Activated CD4-positive, alpha-beta T cell treated with anti-CD3 and anti-CD28 coated beads, Interleukin-2, Interleukin-6, amounts not matched to agents 100 ng/mL and 50 ng/mL, durations not matched to agents 16 hours and 8 hours (primary cell): ENCODE measurements at regions not wholly inside any gene's neighbourhood (a gene's known extent, or its start where the extent isn't known, plus 50 kb on each side); places are given as distances from the start of the nearest gene placed in this dataset.
"Not testable (repeated sequence)": the region's sequence is repeated elsewhere in the genome, so short reads cannot be mapped to it uniquely, and the experiment has no call there.

Experiments
- DNase-seq: peaks from one replicate; pipeline ENCODE4 v3.0.0-alpha.2; 2020

- DNase-seq: no peak
These were observed 230.8 kb upstream of the IRX4 start for GRCh38 chr5:2113348-2114131.

- DNase-seq: no peak
These were observed 229.7 kb upstream of the IRX4 start for GRCh38 chr5:2112173-2113025.

DNA sequence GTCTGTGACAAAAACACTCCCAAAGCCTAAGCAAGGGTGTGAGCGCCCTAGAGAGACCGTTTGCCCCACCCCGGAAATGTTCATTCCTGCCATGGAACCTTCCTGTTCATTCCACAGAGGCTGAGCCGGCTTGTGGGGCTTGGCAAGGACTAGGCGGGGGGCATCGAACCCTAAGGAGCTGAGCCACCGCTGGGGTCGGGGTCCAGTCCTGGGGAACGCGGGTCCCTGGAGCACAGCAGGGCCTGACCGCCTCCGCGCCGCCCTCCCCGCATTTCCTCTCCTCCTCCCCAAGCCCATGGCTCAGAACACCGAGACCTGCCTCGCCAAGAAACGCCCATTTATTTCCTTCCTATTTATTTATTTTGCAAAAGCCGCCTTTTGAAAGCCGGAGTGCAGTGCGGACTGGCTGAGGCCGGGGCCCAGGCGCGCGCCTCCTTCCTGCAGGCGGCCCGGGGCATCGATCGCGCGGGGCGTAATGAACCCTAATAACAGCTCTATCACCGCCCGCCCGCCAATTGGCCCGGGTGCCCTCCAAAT, 228.9 kb upstream of the IRX4 start:
- no peak for DNase-seq

DNA sequence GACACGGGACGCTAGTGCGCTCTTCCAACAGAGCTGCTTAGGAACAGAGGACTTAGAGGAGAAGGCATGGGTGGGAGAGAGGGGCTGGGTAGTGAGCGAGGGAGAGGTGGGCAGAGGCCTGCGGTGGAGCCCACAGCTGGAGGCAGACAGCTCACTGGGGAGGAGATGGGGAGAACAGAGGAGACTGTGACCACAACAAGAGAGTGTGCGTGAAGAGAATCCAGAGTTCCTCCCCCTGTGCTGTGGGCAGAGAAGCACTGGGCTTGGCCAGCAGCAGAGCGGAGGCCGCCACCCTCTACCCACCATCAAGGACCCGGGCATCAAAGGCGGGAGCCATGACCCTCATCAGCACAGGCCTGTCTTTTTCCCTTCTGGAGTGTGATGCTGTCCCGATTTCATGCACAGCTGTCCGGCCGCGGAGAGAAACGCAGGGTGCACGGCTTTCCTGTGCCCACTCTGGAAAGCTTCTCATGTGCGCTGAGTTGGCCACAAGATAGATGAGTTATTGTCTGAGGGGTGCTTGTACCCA, 228.3 kb upstream of the IRX4 start:
- DNase-seq: no peak

GRCh38 chr5:2110137-2110933, 227.6 kb upstream of the IRX4 start:
- no peak for DNase-seq

- DNase-seq: no peak
These were observed 226.8 kb upstream of the IRX4 start for GRCh38 chr5:2109566-2109965.

DNA sequence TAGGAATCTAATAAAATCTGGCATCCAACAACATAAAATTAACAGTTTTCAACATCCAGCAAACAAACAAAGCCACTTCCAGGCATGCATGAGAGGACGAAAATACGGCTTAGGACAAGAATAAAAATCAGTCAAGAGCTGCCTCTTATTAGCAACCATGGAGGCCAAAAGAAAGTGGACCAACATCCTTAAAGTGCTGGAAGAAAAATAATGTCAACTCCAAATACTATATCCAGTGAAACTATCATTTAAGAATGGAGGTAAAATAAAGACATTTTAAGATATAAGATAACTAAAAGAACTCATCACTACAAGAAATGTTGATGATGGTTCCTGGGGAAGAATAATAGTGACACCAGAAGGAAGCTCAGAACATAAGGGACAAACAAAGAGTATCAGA, 224.0 kb upstream of the IRX4 start:
- DNase-seq: no peak

GRCh38 chr5:2105141-2105540, 222.4 kb upstream of the IRX4 start:
- no peak for DNase-seq

DNA sequence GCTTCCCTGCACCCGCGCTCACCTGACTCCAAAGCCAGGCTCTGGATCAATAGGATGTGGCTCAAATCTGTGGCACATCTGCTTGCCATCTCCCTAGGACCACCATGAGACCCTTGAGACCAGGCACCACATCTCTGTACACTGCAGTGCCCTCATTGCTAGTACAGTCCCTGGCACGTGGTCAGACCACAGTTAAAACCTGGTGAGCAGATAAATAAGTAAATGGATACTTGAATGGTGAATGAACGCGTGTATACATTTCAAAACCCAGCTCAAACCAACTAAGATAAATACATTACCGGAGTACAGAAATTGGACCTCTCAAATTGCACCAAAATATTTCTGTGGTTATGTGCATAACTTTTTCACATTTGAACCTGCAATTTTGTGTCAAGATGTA, 221.2 kb upstream of the IRX4 start:
- DNase-seq: no peak

DNA sequence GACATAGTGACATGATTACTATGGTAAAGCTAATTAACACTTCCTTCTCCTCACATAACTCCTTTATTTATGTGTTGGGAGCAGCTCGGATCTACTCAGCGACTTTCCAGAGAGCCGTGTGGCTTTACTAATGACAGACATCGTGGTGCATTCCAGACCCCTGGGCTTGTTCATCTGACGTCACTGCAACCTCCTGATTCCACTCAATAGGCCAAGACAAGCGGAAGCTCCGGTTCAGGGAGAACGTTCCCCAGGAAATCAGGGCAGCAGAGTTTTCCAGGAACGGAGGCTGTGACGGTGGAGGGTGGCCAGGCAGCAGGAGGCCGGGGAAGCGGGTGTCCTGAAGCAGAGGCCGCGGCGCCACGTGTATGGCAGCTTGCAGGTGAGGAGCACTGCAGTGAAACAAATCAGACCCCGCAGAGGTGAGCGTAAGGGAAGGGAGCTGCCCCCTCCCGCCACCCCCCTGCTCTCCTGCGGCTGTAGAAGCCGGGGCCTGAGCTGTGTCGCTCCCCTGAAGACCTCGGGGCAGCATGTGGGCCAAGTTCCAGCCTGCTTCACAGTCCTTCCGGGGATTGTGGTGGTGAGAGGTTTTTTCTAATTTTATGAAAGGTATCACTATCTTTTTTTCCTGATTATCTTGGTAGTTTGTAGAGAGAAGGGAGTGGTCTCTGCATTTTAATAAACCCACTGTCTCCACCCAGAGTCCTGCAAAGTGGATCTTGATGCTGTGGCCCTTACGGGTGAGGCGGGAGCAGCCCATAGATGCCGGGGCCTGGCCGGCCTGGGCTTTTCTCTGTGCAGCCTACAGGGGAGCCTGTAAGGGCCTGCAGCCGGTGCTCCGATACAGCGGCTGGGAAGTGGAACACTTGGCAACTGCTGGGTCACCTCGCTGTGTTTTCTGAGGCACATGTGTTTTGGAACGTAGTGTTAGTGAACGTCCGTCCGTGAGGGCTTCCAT, 220.4 kb upstream of the IRX4 start:
- no peak for DNase-seq

DNA sequence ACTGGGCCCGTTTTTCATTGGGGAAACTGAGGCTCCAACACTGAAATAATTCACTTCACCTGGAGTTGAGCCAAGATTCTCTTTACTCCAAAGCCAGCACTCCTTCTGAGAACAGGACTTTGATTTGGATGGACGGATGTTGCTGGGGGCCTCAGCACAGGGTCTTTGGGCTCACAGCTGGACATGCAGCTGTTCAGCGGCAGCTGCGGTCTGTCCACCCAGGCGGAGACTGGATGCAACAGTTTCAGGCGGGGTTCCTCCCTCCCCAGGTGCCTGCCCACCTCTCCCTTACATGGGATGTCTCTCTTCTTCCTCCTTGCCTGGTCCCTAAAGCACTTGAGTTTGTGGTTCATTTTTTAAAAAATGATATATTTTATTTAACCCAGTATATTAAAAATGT, 219.0 kb upstream of the IRX4 start:
- no peak for DNase-seq

DNA sequence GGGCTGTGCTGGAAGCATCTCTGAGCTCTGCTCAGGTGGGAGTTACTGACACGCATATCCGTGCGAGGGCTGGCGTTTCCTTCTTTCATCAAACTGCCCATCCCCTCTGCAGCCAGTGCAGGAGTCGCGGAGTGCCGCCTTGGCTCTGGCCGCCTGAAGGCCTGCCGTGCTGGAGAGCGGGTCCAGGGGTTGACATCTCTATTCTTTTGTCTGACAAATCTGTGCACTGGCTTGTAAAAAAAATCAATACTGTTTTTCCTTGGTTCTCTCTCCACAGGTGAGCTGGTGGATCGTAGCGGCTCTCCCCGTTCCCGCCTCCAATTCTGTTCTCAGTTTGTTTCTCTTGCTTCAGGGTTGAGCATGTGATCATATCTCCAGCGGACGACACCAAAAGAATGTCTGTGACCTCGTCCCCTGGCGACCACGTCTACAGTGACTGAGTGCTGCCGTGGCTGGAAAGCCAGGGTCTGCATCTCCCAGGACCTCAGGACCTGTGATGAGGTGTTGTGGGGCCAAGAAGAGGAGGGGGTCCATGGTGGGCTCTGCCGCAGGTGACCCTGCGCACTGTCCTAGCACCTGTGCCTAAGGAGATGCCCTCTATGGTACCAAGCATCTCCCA, 214.3 kb upstream of the IRX4 start:
- DNase-seq: no peak

DNA sequence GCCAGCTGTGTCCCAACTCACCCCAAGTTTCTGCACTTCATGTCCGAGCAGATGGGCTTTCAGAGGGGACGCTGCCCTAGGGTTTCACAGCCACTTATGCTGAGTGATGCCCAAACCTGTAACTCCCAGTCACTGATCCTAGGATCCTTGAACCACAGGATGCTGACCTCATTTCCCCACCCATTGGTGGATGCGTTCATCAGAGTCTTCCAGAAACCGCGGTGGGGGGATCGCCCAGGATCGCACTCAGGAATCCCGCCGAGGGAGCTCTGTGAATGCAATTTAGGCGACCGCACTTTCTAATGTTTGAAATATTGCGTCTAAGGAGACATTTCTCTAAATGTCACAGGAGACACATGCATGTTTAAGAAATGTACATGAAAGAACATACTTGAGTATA, 212.3 kb upstream of the IRX4 start:
- DNase-seq: no peak

GRCh38 chr5:2094616-2094995, 211.9 kb upstream of the IRX4 start:
- no peak for DNase-seq

GRCh38 chr5:2093859-2094615, 211.3 kb upstream of the IRX4 start:
- DNase-seq: no peak

DNA sequence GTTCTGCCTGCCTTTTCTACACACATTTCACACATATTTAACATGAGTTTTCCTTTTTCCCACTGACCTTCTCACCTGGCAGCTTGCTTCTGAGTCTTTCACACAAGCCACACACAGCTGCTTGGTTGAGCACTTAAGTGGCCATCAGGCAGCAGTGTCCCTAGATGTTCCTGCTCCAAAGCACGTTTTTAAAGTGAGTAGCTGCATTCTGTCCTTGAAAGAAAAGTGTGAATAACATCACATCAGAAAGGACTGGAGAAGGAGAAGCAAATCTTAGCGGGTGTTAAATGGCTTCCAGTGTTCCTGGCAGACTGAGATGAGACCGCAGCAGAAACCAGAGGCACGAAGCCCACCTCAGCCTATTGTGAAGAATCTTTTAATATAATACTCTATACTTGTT, 209.2 kb upstream of the IRX4 start:
- no peak for DNase-seq

DNA sequence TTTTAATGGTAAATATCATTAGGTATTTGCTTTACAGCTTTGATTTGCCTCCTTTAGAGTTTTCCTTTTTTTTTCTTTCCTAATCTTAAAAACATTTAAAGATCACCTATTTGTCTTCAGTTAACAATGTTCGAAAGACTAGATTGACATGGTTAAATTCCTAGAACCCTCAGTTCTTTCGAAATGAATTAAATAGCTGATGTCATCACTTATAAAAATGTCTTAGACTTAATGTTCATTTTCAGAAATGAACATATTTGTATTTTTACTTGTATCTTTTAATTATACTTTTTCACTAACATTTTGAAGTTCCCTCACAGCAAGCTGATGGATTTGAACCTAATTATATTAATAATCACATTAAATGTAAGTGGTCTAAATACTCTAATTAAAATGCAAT, 205.3 kb upstream of the IRX4 start:
- no peak for DNase-seq

DNA sequence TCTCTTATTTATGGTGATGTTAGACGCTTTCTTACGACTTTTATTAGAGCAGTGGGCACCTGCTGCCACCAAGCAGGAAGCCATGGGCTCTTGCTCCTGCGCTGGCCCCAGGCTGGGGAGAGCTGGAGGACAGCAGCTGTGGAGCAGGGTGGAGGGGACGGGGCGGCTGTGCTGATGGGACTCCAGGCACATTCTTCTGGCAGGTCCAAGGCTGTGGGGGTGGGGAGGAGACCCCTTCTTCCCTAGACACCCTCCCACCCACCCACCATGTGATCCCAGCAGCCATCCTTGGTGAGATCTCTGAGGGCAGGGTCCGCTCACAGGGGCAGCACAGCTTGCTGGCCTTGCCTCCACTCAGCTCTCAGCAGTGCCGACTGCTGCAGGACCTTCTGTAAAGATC, 192.6 kb upstream of the IRX4 start:
- DNase-seq: no peak

DNA sequence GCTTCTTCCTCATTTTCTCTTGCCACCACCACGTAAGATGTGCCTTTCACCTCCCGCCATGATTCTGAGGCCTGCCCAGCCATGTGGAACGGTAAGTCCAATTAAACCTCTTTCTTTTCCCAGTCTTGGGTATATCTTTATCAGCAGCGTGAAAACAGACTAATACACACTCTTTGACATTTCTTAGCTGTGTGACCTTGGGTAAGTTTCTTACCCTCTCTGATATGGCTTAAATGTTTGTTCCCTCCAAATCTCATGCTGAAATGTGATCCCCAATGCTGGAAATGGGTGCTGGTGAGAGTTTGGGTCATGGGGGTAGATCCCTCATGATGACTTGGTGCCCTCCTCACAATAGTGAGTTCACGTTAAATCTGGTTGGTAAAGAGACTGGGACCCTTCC, 188.8 kb upstream of the IRX4 start:
- no peak for DNase-seq

DNA sequence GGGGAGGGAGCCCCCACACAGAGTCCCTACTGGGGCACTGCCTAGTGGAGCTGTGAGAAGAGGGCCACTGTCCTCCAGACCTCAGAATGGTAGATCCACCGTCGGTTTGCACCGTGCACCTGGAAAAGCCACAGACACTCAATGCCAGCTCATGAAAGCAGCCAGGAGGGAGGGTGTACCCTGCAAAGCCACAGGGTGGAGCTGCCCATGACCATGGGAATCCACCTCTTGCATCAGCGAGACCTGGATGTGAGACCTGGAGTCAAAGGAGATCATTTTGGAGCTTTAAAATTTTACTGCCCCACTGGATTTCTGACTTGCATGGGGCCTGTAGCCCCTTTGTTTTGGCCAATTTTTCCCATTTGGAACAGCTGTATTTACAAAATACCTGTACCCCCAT, 188.1 kb upstream of the IRX4 start:
- DNase-seq: not testable (repeated sequence)

- no peak for DNase-seq
These were observed 185.8 kb upstream of the IRX4 start for GRCh38 chr5:2068531-2068930.
